ENCODE measurements at regions not wholly inside any gene's neighbourhood (a gene's known extent, or its start where the extent isn't known, plus 50 kb on each side); places are given as distances from the start of the nearest gene placed in this dataset.
"Not testable (repeated sequence)": the region's sequence is repeated elsewhere in the genome, so short reads cannot be mapped to it uniquely, and the experiment has no call there.

- ChIA-PET CTCF (no interaction called here), POLR2A (ENCODE audit: low non-redundant PET) (no interaction called here)
- H3K27ac ChIP-seq = no peak overlapping the region
- no peak for TF ChIP-seq CTCF (conservative IDR thresholded peaks at IDR 0.05; ENCODE audit: low read depth)
- no peak for DNase-seq (ENCODE audit: low spot score)
Measured at GRCh38 chr21:22345624-22346023, 1347.4 kb downstream of the NCAM2 start.

GRCh38 chr21:22346576-22346975, 1348.4 kb downstream of the NCAM2 start:
- ChIA-PET CTCF (no interaction called here), POLR2A (ENCODE audit: low non-redundant PET) (no interaction called here)
- no peak for DNase-seq (ENCODE audit: low spot score)
- no peak for TF ChIP-seq CTCF (conservative IDR thresholded peaks at IDR 0.05; ENCODE audit: low read depth)
- no peak overlapping the region for H3K27ac ChIP-seq

GRCh38 chr21:22351076-22351475, 1352.9 kb downstream of the NCAM2 start:
- TF ChIP-seq CTCF (conservative IDR thresholded peaks at IDR 0.05; ENCODE audit: low read depth) = no peak
- no peak for DNase-seq (ENCODE audit: low spot score)
- ChIA-PET POLR2A (ENCODE audit: low non-redundant PET) (no interaction called here), CTCF (no interaction called here)
- no peak overlapping the region for H3K27ac ChIP-seq

GRCh38 chr21:22352088-22352487, 1353.9 kb downstream of the NCAM2 start:
- TF ChIP-seq CTCF (conservative IDR thresholded peaks at IDR 0.05; ENCODE audit: low read depth) = no peak
- POLR2A ChIA-PET (ENCODE audit: low non-redundant PET) = no interaction called here
- H3K27ac ChIP-seq = no peak overlapping the region
- CTCF ChIA-PET = interaction anchor here (0.7 kb wide), 2 partner anchors 250 to 854 kb away, joined by 3 to 4 read pairs; no protein-coding TSS in a partner anchor
- no peak for DNase-seq (ENCODE audit: low spot score)

GRCh38 chr21:22355949-22356348, 1357.7 kb downstream of the NCAM2 start:
- CTCF ChIA-PET = interaction anchor here (0.6 kb wide), 2 partner anchors 398 to 1124 kb away, joined by 4 to 6 read pairs; no protein-coding TSS in a partner anchor
- no peak for TF ChIP-seq CTCF (conservative IDR thresholded peaks at IDR 0.05; ENCODE audit: low read depth)
- DNase-seq (ENCODE audit: low spot score) = no peak
- POLR2A ChIA-PET (ENCODE audit: low non-redundant PET) = no interaction called here
- H3K27ac ChIP-seq = no peak overlapping the region

GRCh38 chr21:22356663-22357062, 1358.5 kb downstream of the NCAM2 start:
- no peak for TF ChIP-seq CTCF (conservative IDR thresholded peaks at IDR 0.05; ENCODE audit: low read depth)
- DNase-seq (ENCODE audit: low spot score) = no peak
- ChIA-PET CTCF (no interaction called here), POLR2A (ENCODE audit: low non-redundant PET) (no interaction called here)
- H3K27ac ChIP-seq = no peak overlapping the region

- CTCF ChIA-PET; DNase-seq (ENCODE audit: low spot score); H3K27ac ChIP-seq; POLR2A ChIA-PET (ENCODE audit: low non-redundant PET): not testable (repeated sequence)
Measured at GRCh38 chr21:22359599-22359998, 1361.4 kb downstream of the NCAM2 start.
